GM21367 (cell line): ENCODE measurements at regions not wholly inside any gene's neighbourhood (a gene's known extent, or its start where the extent isn't known, plus 50 kb on each side); places are given as distances from the start of the nearest gene placed in this dataset.

Experiments used
- ATAC-seq: cut with Tn5 transposase; IDR thresholded peaks from one replicate; pipeline ENCODE4 v1.9.1; 2021; ENCODE audit not compliant: unreplicated experiment

- no peak for ATAC-seq
Observed at GRCh38 chr9:107727086-107727780, 237.7 kb upstream of the KLF4 start.

GRCh38 chr9:107723015-107723414 is 233.4 kb upstream of the KLF4 start:
- no peak for ATAC-seq

- no peak for ATAC-seq
Observed at GRCh38 chr9:107721705-107722245, 232.2 kb upstream of the KLF4 start.

- ATAC-seq = no peak
Observed at GRCh38 chr9:107720501-107720900, 230.9 kb upstream of the KLF4 start.

- no peak for ATAC-seq
Observed at GRCh38 chr9:107717529-107718314, 228.2 kb upstream of the KLF4 start.

GRCh38 chr9:107715740-107716139 is 226.2 kb upstream of the KLF4 start:
- no peak for ATAC-seq

GRCh38 chr9:107713470-107713869 is 223.9 kb upstream of the KLF4 start:
- ATAC-seq = no peak

GRCh38 chr9:107712390-107712789 is 222.8 kb upstream of the KLF4 start:
- no peak for ATAC-seq

GRCh38 chr9:107711542-107711941 is 222.0 kb upstream of the KLF4 start:
- ATAC-seq = no peak

- ATAC-seq = no peak
Observed at GRCh38 chr9:107710953-107711352, 221.4 kb upstream of the KLF4 start.

- no peak for ATAC-seq
Observed at GRCh38 chr9:107710546-107710945, 221.0 kb upstream of the KLF4 start.

- no peak for ATAC-seq
Observed at GRCh38 chr9:107708791-107709190, 219.2 kb upstream of the KLF4 start.

- no peak for ATAC-seq
Observed at GRCh38 chr9:107707915-107708441, 218.4 kb upstream of the KLF4 start.

- no peak for ATAC-seq
Observed at GRCh38 chr9:107707428-107707837, 217.9 kb upstream of the KLF4 start.

- ATAC-seq = no peak
Observed at GRCh38 chr9:107706701-107707427, 217.3 kb upstream of the KLF4 start.

GRCh38 chr9:107705521-107705920 is 216.0 kb upstream of the KLF4 start:
- ATAC-seq = no peak

- ATAC-seq = no peak
Observed at GRCh38 chr9:107704774-107705173, 215.2 kb upstream of the KLF4 start.

- ATAC-seq = no peak
Observed at GRCh38 chr9:107703651-107704050, 214.1 kb upstream of the KLF4 start.

- ATAC-seq = no peak
Observed at GRCh38 chr9:107700847-107701246, 211.3 kb upstream of the KLF4 start.

GRCh38 chr9:107699231-107699630 is 209.7 kb upstream of the KLF4 start:
- no peak for ATAC-seq

GRCh38 chr9:107698779-107699178 is 209.2 kb upstream of the KLF4 start:
- no peak for ATAC-seq
